Activated naive CD4-positive, alpha-beta T cell treated with anti-CD3 and anti-CD28 coated beads, Interleukin-2, amount 10 ng/mL, durations not matched to agents 7 days and 5 days (primary cell): ENCODE measurements at regions not wholly inside any gene's neighbourhood (a gene's known extent, or its start where the extent isn't known, plus 50 kb on each side); places are given as distances from the start of the nearest gene placed in this dataset.

Source experiments
- CTCF ChIA-PET: fragments of 350-600 bp; sonication (Branson Sonifier 250); formaldehyde crosslinking; loops from one replicate; lab custom pipeline; 2021; ENCODE audit warnings: antibody characterized with exemption; lab: Charles Lee
- DNase-seq: peaks from one replicate; pipeline ENCODE4 v3.0.0-alpha.2; 2020
- H3K27ac Mint-ChIP-seq: one replicate; pipeline ENCODE4 v1.8.0; 2021; ENCODE audit warnings: mild to moderate bottlenecking, moderate library complexity, mixed read lengths
- H3K27me3 Mint-ChIP-seq: one replicate; pipeline ENCODE4 v1.8.0; 2021; ENCODE audit warnings: mild to moderate bottlenecking, mixed read lengths
- H3K36me3 Mint-ChIP-seq: one replicate; pipeline ENCODE4 v1.8.0; 2021; ENCODE audit warnings: mixed read lengths
- H3K4me1 Mint-ChIP-seq: one replicate; pipeline ENCODE4 v1.8.0; 2021; ENCODE audit warnings: mixed read lengths
- H3K4me3 Mint-ChIP-seq: one replicate; pipeline ENCODE4 v1.8.0; 2021; ENCODE audit warnings: mild to moderate bottlenecking, moderate library complexity, mixed read lengths
- H3K9me3 Mint-ChIP-seq: one replicate; pipeline ENCODE4 v1.8.0; 2021; ENCODE audit warnings: mixed read lengths

- H3K4me1 Mint-ChIP-seq: no peaks in the 10 kb centered on the region
- H3K27ac Mint-ChIP-seq: no peak overlapping the region
- no peaks in the 10 kb centered on the region for H3K27me3 Mint-ChIP-seq
- no peak for DNase-seq
- CTCF ChIA-PET: no interaction called here
- H3K4me3 Mint-ChIP-seq: no peak overlapping the region
- no peaks in the 10 kb centered on the region for H3K9me3 Mint-ChIP-seq
- no peaks in the 10 kb centered on the region for H3K36me3 Mint-ChIP-seq
Measured at GRCh38 chr3:159631226-159631625, 357.4 kb upstream of the IL12A start.

- no peaks in the 10 kb centered on the region for H3K9me3 Mint-ChIP-seq
- no peak for DNase-seq
- H3K27ac Mint-ChIP-seq: no peak overlapping the region
- CTCF ChIA-PET: no interaction called here
- no peaks in the 10 kb centered on the region for H3K4me1 Mint-ChIP-seq
- no peaks in the 10 kb centered on the region for H3K27me3 Mint-ChIP-seq
- H3K36me3 Mint-ChIP-seq: no peaks in the 10 kb centered on the region
- H3K4me3 Mint-ChIP-seq: no peak overlapping the region
Measured at GRCh38 chr3:159632128-159632527, 356.5 kb upstream of the IL12A start.

- Mint-ChIP-seq H3K27ac (no peak overlapping the region), H3K36me3 (no peaks in the 10 kb centered on the region), H3K27me3 (no peaks in the 10 kb centered on the region), H3K4me3 (no peak overlapping the region), H3K4me1 (no peaks in the 10 kb centered on the region), H3K9me3 (no peaks in the 10 kb centered on the region)
- no peak for DNase-seq
- CTCF ChIA-PET: no interaction called here
Measured at GRCh38 chr3:159632851-159633250, 355.8 kb upstream of the IL12A start.

- CTCF ChIA-PET: interaction anchor here (0.6 kb wide), 1 partner anchor 628 kb away, joined by 3 read pairs; no protein-coding TSS in a partner anchor
- Mint-ChIP-seq H3K36me3 (no peaks in the 10 kb centered on the region), H3K9me3 (no peaks in the 10 kb centered on the region), H3K4me3 (no peak overlapping the region), H3K4me1 (no peaks in the 10 kb centered on the region), H3K27ac (no peak overlapping the region), H3K27me3 (no peaks in the 10 kb centered on the region)
- DNase-seq: no peak
Measured at GRCh38 chr3:159634483-159634882, 354.2 kb upstream of the IL12A start.

- Mint-ChIP-seq H3K36me3 (no peaks in the 10 kb centered on the region), H3K4me3 (no peak overlapping the region), H3K27ac (no peak overlapping the region), H3K4me1 (no peaks in the 10 kb centered on the region), H3K9me3 (no peaks in the 10 kb centered on the region), H3K27me3 (no peaks in the 10 kb centered on the region)
- CTCF ChIA-PET: interaction anchor here (0.6 kb wide), 1 partner anchor 628 kb away, joined by 3 read pairs; no protein-coding TSS in a partner anchor
- no peak for DNase-seq
Measured at GRCh38 chr3:159635047-159635641, 353.5 kb upstream of the IL12A start.

GRCh38 chr3:159637883-159638542, 350.6 kb upstream of the IL12A start:
- H3K9me3 Mint-ChIP-seq: no peaks in the 10 kb centered on the region
- H3K27me3 Mint-ChIP-seq: no peaks in the 10 kb centered on the region
- CTCF ChIA-PET: no interaction called here
- H3K4me3 Mint-ChIP-seq: no peak overlapping the region
- H3K27ac Mint-ChIP-seq: no peak overlapping the region
- no peaks in the 10 kb centered on the region for H3K4me1 Mint-ChIP-seq
- no peaks in the 10 kb centered on the region for H3K36me3 Mint-ChIP-seq
- no peak for DNase-seq

GRCh38 chr3:159640225-159640624, 348.4 kb upstream of the IL12A start:
- H3K9me3 Mint-ChIP-seq: no peaks in the 10 kb centered on the region

GRCh38 chr3:159643406-159643805, 345.2 kb upstream of the IL12A start:
- Mint-ChIP-seq H3K4me3 (no peak overlapping the region), H3K27ac (no peak overlapping the region), H3K36me3 (no peaks in the 10 kb centered on the region), H3K4me1 (no peaks in the 10 kb centered on the region), H3K9me3 (peaks cover 2% of the 10 kb centered on the region), H3K27me3 (no peaks in the 10 kb centered on the region)
- no peak for DNase-seq
- CTCF ChIA-PET: no interaction called here

More at GRCh38 chr3:159640225-159640624, 348.4 kb upstream of the IL12A start:
- Mint-ChIP-seq H3K4me1 (no peaks in the 10 kb centered on the region), H3K27me3 (no peaks in the 10 kb centered on the region), H3K4me3 (no peak overlapping the region), H3K27ac (no peak overlapping the region), H3K36me3 (no peaks in the 10 kb centered on the region)
- no peak for DNase-seq
- CTCF ChIA-PET: no interaction called here

- H3K9me3 Mint-ChIP-seq: peaks cover 2% of the 10 kb centered on the region
- H3K36me3 Mint-ChIP-seq: no peaks in the 10 kb centered on the region
- H3K4me1 Mint-ChIP-seq: no peaks in the 10 kb centered on the region
- CTCF ChIA-PET: no interaction called here
- no peak overlapping the region for H3K4me3 Mint-ChIP-seq
- no peak for DNase-seq
- no peak overlapping the region for H3K27ac Mint-ChIP-seq
- no peaks in the 10 kb centered on the region for H3K27me3 Mint-ChIP-seq
Measured at GRCh38 chr3:159645874-159646273, 342.8 kb upstream of the IL12A start.

- H3K36me3 Mint-ChIP-seq: no peaks in the 10 kb centered on the region
- H3K27me3 Mint-ChIP-seq: no peaks in the 10 kb centered on the region
- no peak overlapping the region for H3K27ac Mint-ChIP-seq
- CTCF ChIA-PET: no interaction called here
- no peak overlapping the region for H3K4me3 Mint-ChIP-seq
- H3K4me1 Mint-ChIP-seq: no peaks in the 10 kb centered on the region
- peaks cover 2% of the 10 kb centered on the region for H3K9me3 Mint-ChIP-seq
- DNase-seq: no peak
Measured at GRCh38 chr3:159649951-159650350, 338.7 kb upstream of the IL12A start.

GRCh38 chr3:159650726-159651125, 337.9 kb upstream of the IL12A start:
- no peaks in the 10 kb centered on the region for H3K36me3 Mint-ChIP-seq
- peaks cover 2% of the 10 kb centered on the region for H3K9me3 Mint-ChIP-seq
- H3K4me1 Mint-ChIP-seq: no peaks in the 10 kb centered on the region
- H3K27me3 Mint-ChIP-seq: no peaks in the 10 kb centered on the region
- DNase-seq: no peak
- H3K27ac Mint-ChIP-seq: no peak overlapping the region
- H3K4me3 Mint-ChIP-seq: no peak overlapping the region
- CTCF ChIA-PET: no interaction called here

GRCh38 chr3:159652452-159652851, 336.2 kb upstream of the IL12A start:
- no peak overlapping the region for H3K27ac Mint-ChIP-seq

GRCh38 chr3:159654183-159655134, 334.2 kb upstream of the IL12A start:
- no peaks in the 10 kb centered on the region for H3K4me1 Mint-ChIP-seq
- CTCF ChIA-PET: no interaction called here
- no peaks in the 10 kb centered on the region for H3K27me3 Mint-ChIP-seq
- no peak overlapping the region for H3K27ac Mint-ChIP-seq
- no peak overlapping the region for H3K4me3 Mint-ChIP-seq
- no peak for DNase-seq
- no peaks in the 10 kb centered on the region for H3K9me3 Mint-ChIP-seq
- no peaks in the 10 kb centered on the region for H3K36me3 Mint-ChIP-seq

More at GRCh38 chr3:159652452-159652851, 336.2 kb upstream of the IL12A start:
- CTCF ChIA-PET: no interaction called here
- Mint-ChIP-seq H3K4me3 (no peak overlapping the region), H3K27me3 (no peaks in the 10 kb centered on the region), H3K36me3 (no peaks in the 10 kb centered on the region), H3K9me3 (no peaks in the 10 kb centered on the region), H3K4me1 (no peaks in the 10 kb centered on the region)
- no peak for DNase-seq

GRCh38 chr3:159655202-159655601, 333.4 kb upstream of the IL12A start:
- no peak overlapping the region for H3K27ac Mint-ChIP-seq
- DNase-seq: no peak
- H3K4me1 Mint-ChIP-seq: no peaks in the 10 kb centered on the region
- no peak overlapping the region for H3K4me3 Mint-ChIP-seq
- H3K9me3 Mint-ChIP-seq: no peaks in the 10 kb centered on the region
- CTCF ChIA-PET: no interaction called here
- no peaks in the 10 kb centered on the region for H3K27me3 Mint-ChIP-seq
- no peaks in the 10 kb centered on the region for H3K36me3 Mint-ChIP-seq
